IMR-90 (cell line): ENCODE measurements at regions not wholly inside any gene's neighbourhood (a gene's known extent, or its start where the extent isn't known, plus 50 kb on each side); places are given as distances from the start of the nearest gene placed in this dataset.

Experiments
- CTCF ChIP-seq: conservative IDR thresholded peaks from 2 replicates; pipeline ENCODE4 v1.5.1; 2012; ENCODE audit warnings: mild to moderate bottlenecking, low read depth, low read length, improper control_type of control experiment
- FOS ChIP-seq: fragments of 150-350 bp; IDR thresholded peaks from 2 replicates; pipeline ENCODE4 v1.6.1; 2016; ENCODE audit warnings: low read depth, low read length
- MXI1 ChIP-seq: IDR thresholded peaks from 2 replicates; pipeline ENCODE4 v1.6.1; 2012; ENCODE audit warnings: low read depth, mild to moderate bottlenecking, low read length, moderate library complexity, borderline replicate concordance
- NFE2L2 ChIP-seq: fragments of 150-350 bp; IDR thresholded peaks from 2 replicates; pipeline ENCODE4 v1.6.1; 2016; ENCODE audit warnings: low read depth, mild to moderate bottlenecking, low read length
- POLR2A ChIP-seq: IDR thresholded peaks from 2 replicates; pipeline ENCODE4 v1.6.1; 2012; ENCODE audit warnings: mild to moderate bottlenecking, low read depth, low read length
- SMC3 ChIP-seq: fragments of 150-350 bp; IDR thresholded peaks from 2 replicates; pipeline ENCODE4 v1.6.1; 2016; ENCODE audit warnings: low read depth, mild to moderate bottlenecking, antibody characterized with exemption, low read length, moderate library complexity

DNA sequence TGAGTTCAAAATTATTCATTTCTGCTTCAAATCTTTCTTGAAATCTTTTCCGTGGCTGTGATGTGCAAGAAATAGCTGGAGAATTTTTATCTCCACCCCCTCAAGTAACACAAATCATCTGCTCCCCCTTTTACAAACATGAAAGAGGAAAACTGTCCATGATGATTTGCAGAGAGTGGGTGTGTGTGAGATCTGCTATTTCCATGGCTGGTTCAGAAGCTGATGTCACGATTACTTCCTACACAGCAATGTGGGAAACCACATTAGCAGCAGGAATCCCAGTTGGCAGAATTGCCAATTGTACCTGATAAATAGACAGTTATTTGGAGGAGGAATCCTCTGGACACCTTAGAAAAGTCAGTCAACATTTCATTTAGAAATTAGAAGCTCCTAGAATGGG is 75.2 kb upstream of the GRM7 start:
- TF ChIP-seq CTCF (no peak), SMC3 (no peak), MXI1 (no peak), FOS (no peak), POLR2A (no peak), NFE2L2 (no peak)
